Hypothalamus (tissue), 51 donors: ENCODE measurements at regions not wholly inside any gene's neighbourhood (a gene's known extent, or its start where the extent isn't known, plus 50 kb on each side); places are given as distances from the start of the nearest gene placed in this dataset.
"Not testable (repeated sequence)": the region's sequence is repeated elsewhere in the genome, so short reads cannot be mapped to it uniquely, and the experiment has no call there.

Experiments used
- DNase-seq, 51 donors: peaks; one replicate each; lab custom pipeline; 2025; lab: John Stamatoyannopoulos, UW

GRCh38 chr2:142586693-142587580 lies 290.5 kb upstream of the KYNU start:
- DNase-seq = no peak

GRCh38 chr2:142585785-142586184 lies 291.7 kb upstream of the KYNU start:
- no peak for DNase-seq

- DNase-seq = no peak
Observed at GRCh38 chr2:142582317-142582716, 295.1 kb upstream of the KYNU start.

- DNase-seq = no peak
Observed at GRCh38 chr2:142581491-142581890, 296.0 kb upstream of the KYNU start.

- DNase-seq = no peak
Observed at GRCh38 chr2:142580691-142581090, 296.8 kb upstream of the KYNU start.

GRCh38 chr2:142575561-142575960 lies 301.9 kb upstream of the KYNU start:
- no peak for DNase-seq

GRCh38 chr2:142574388-142574787 lies 303.1 kb upstream of the KYNU start:
- DNase-seq = no peak

- no peak for DNase-seq
Observed at GRCh38 chr2:142572346-142573132, 304.9 kb upstream of the KYNU start.

- no peak for DNase-seq
Observed at GRCh38 chr2:142571934-142572333, 305.5 kb upstream of the KYNU start.

GRCh38 chr2:142562900-142563299 lies 314.6 kb upstream of the KYNU start:
- DNase-seq = no peak

- DNase-seq = no peak
Observed at GRCh38 chr2:142561656-142562055, 315.8 kb upstream of the KYNU start.

- peak in 1 of 51 donors; percentile 8 for DNase-seq
Observed at GRCh38 chr2:142557391-142557790, 320.1 kb upstream of the KYNU start.

GRCh38 chr2:142545999-142546398 lies 331.5 kb upstream of the KYNU start:
- not testable (repeated sequence) for DNase-seq

- no peak for DNase-seq
Observed at GRCh38 chr2:142545036-142545435, 332.4 kb upstream of the KYNU start.

- no peak for DNase-seq
Observed at GRCh38 chr2:142544173-142544572, 333.3 kb upstream of the KYNU start.

GRCh38 chr2:142542431-142542910 lies 335.0 kb upstream of the KYNU start:
- DNase-seq = no peak

GRCh38 chr2:142536966-142537365 lies 340.5 kb upstream of the KYNU start:
- DNase-seq = no peak

- peak in 1 of 51 donors; percentile 1 for DNase-seq
Observed at GRCh38 chr2:142536492-142536891, 341.0 kb upstream of the KYNU start.

GRCh38 chr2:142535311-142535710 lies 342.2 kb upstream of the KYNU start:
- no peak for DNase-seq

GRCh38 chr2:142533177-142533576 lies 344.3 kb upstream of the KYNU start:
- DNase-seq = no peak

GRCh38 chr2:142531377-142531776 lies 346.1 kb upstream of the KYNU start:
- DNase-seq = no peak

GRCh38 chr2:142525720-142526119 lies 351.7 kb upstream of the KYNU start:
- no peak for DNase-seq
